Calu3 (cell line): ENCODE measurements at regions not wholly inside any gene's neighbourhood (a gene's known extent, or its start where the extent isn't known, plus 50 kb on each side); places are given as distances from the start of the nearest gene placed in this dataset.

Experiments used
- BruUV-seq: library from RNA; stranded (reverse); fragments of 400-500 nt; replicated peaks from 2 replicates; lab custom pipeline; 2021; lab: Mats Ljungman, UMichigan
- CTCF ChIA-PET: fragments of 300-600 bp; sonication (Branson Sonifier 250); formaldehyde crosslinking; loops from one replicate; lab custom pipeline; 2022; ENCODE audit warnings: antibody characterized with exemption; lab: Charles Lee
- DNase-seq: peaks from one replicate; pipeline ENCODE4 v3.0.0; 2022
- H3K27ac Mint-ChIP-seq: one replicate; pipeline ENCODE4 v1.8.0; 2022; ENCODE audit warnings: mixed read lengths; ENCODE audit not compliant: unreplicated experiment
- H3K27me3 Mint-ChIP-seq: one replicate; pipeline ENCODE4 v1.8.0; 2022; ENCODE audit warnings: mixed read lengths; ENCODE audit not compliant: unreplicated experiment
- H3K36me3 Mint-ChIP-seq: one replicate; pipeline ENCODE4 v1.8.0; 2022; ENCODE audit warnings: mild to moderate bottlenecking, moderate library complexity, mixed read lengths; ENCODE audit not compliant: insufficient read depth, unreplicated experiment
- H3K4me1 Mint-ChIP-seq: one replicate; pipeline ENCODE4 v1.8.0; 2022; ENCODE audit warnings: mild to moderate bottlenecking, low read depth, mixed read lengths; ENCODE audit not compliant: unreplicated experiment
- H3K4me3 Mint-ChIP-seq: one replicate; pipeline ENCODE4 v1.8.0; 2022; ENCODE audit warnings: mild to moderate bottlenecking, low read depth, moderate library complexity, mixed read lengths; ENCODE audit not compliant: unreplicated experiment
- H3K9me3 Mint-ChIP-seq: one replicate; pipeline ENCODE4 v1.8.0; 2022; ENCODE audit warnings: low read depth, mixed read lengths; ENCODE audit not compliant: unreplicated experiment
- CTCF ChIP-seq: fragments of 200-600 bp; IDR thresholded peaks from one replicate; pipeline ENCODE4 v1.8.0; 2022; ENCODE audit warnings: antibody characterized with exemption; ENCODE audit not compliant: unreplicated experiment
- intact Hi-C: fragments of 100-400 bp; cut with micrococcal nuclease; formaldehyde crosslinking; loops from one replicate; pipeline ENCODE4 v1.10.0; 2022; ENCODE audit not compliant: unreplicated experiment

GRCh38 chr1:42075179-42075578 lies 78.0 kb upstream of the GUCA2B start:
- TF ChIP-seq CTCF, result no peak
- CTCF ChIA-PET, result no interaction called here
- intact Hi-C loops, result no loop called here
- Mint-ChIP-seq H3K27me3 (peaks cover 58% of the 10 kb centered on the region), H3K9me3 (no peaks in the 10 kb centered on the region), H3K4me1 (no peaks in the 10 kb centered on the region), H3K4me3 (no peak overlapping the region), H3K27ac (no peak overlapping the region), H3K36me3 (no peaks in the 10 kb centered on the region)
- BruUV-seq, result no TSS peak
- no peak for DNase-seq

- Mint-ChIP-seq H3K27ac (no peak overlapping the region), H3K27me3 (peaks cover 57% of the 10 kb centered on the region), H3K4me1 (no peaks in the 10 kb centered on the region), H3K9me3 (no peaks in the 10 kb centered on the region), H3K4me3 (no peak overlapping the region), H3K36me3 (no peaks in the 10 kb centered on the region)
- TF ChIP-seq CTCF, result no peak
- DNase-seq, result no peak
- no TSS peak for BruUV-seq
- CTCF ChIA-PET, result no interaction called here
- intact Hi-C loops, result no loop called here
Measured at GRCh38 chr1:42070996-42071395, 82.2 kb upstream of the GUCA2B start.

DNA sequence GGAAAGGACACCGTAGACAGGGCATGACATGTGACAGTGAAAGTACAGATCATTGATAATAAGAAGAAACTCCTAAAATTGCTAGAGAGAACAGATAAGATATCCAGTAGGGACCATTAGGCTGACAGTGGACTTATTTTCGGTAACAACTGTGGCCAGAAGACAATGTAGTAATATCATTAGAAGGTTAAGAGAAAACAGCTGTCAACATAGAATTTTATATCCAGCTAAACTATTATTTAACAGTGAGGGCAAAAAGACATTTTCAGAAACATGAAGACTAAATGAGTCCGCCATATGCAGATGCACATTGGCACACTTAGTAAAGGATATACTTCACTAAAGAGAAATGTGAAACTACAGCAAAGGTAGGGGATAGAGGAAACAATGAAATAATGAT lies 95.4 kb upstream of the GUCA2B start:
- CTCF ChIA-PET, result no interaction called here
- Mint-ChIP-seq H3K4me1 (no peaks in the 10 kb centered on the region), H3K27ac (no peak overlapping the region), H3K4me3 (no peak overlapping the region), H3K9me3 (peaks cover 10% of the 10 kb centered on the region), H3K27me3 (peaks cover 30% of the 10 kb centered on the region), H3K36me3 (no peaks in the 10 kb centered on the region)
- no TSS peak for BruUV-seq
- intact Hi-C loops, result no loop called here
- no peak for DNase-seq
- TF ChIP-seq CTCF, result no peak

DNA sequence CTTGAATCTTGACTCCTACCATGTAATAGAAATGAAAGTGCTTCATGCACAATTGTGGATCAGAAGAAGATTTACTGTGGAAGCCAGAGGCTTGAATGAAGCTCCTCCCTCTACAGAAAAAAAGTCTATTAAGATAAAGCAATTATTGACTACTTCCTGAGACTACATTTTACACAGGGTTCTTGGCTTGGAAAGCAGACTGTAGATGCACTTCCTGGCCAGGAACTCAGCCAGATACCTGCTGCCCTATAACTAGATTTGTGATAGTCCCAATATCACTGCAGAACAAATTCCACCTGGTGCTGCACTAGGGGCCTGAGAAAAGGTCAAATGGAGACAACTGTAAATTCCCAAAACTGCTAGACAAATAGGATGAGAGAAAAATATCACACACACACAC lies 96.8 kb upstream of the GUCA2B start:
- Mint-ChIP-seq H3K36me3 (no peaks in the 10 kb centered on the region), H3K4me1 (no peaks in the 10 kb centered on the region), H3K4me3 (no peak overlapping the region), H3K9me3 (peaks cover 7% of the 10 kb centered on the region), H3K27me3 (peaks cover 21% of the 10 kb centered on the region), H3K27ac (no peak overlapping the region)
- intact Hi-C loops, result no loop called here
- no peak for DNase-seq
- CTCF ChIA-PET, result no interaction called here
- no peak for TF ChIP-seq CTCF
- no TSS peak for BruUV-seq
